OCI-LY7 (cell line): ENCODE measurements at regions not wholly inside any gene's neighbourhood (a gene's known extent, or its start where the extent isn't known, plus 50 kb on each side); places are given as distances from the start of the nearest gene placed in this dataset.

Source experiments
- BruUV-seq: library from RNA; stranded (reverse); fragments of 400-500 nt; replicated peaks from 2 replicates; lab custom pipeline; 2021; lab: Mats Ljungman, UMichigan
- CTCF ChIA-PET: fragments of 300-600 bp; sonication (Branson Sonifier 250); formaldehyde crosslinking; loops from one replicate; lab custom pipeline; 2022; ENCODE audit warnings: antibody characterized with exemption; ENCODE audit not compliant: unreplicated experiment; lab: Charles Lee
- POLR2A ChIA-PET: fragments of 300-600 bp; sonication (Branson Sonifier 250); formaldehyde crosslinking; loops from one replicate; lab custom pipeline; 2022; ENCODE audit warnings: antibody characterized with exemption; lab: Charles Lee
- DNase-seq: peaks from one replicate; pipeline ENCODE4 v3.0.0-alpha.2; 2015; ENCODE audit warnings: low spot score
- H2AFZ ChIP-seq: fragments of 200-600 bp; sonication (generic), shearing (Covaris generic); 2 replicates; pipeline ENCODE4 v1.6.1; 2014; ENCODE audit warnings: mild to moderate bottlenecking, antibody characterized with exemption, low read length, moderate library complexity
- H3K27ac ChIP-seq: fragments of 200-600 bp; sonication (generic); 2 replicates; pipeline ENCODE4 v1.5.1; 2014; ENCODE audit warnings: mixed run types, low read depth, mild to moderate bottlenecking, moderate library complexity, low read length, inconsistent platforms; ENCODE audit not compliant: poor library complexity, severe bottlenecking
- H3K36me3 ChIP-seq: fragments of 200-600 bp; sonication (generic); 2 replicates; pipeline ENCODE4 v1.6.1; 2014; ENCODE audit warnings: mild to moderate bottlenecking, antibody characterized with exemption, low read length, moderate library complexity, mixed read lengths; ENCODE audit not compliant: insufficient read depth
- H3K4me1 ChIP-seq: fragments of 200-600 bp; sonication (generic); 2 replicates; pipeline ENCODE4 v1.5.1; 2014; ENCODE audit warnings: mild to moderate bottlenecking, low read length; ENCODE audit not compliant: insufficient read depth, poor library complexity, severe bottlenecking
- H3K4me2 ChIP-seq: fragments of 200-600 bp; sonication (generic); 2 replicates; pipeline ENCODE4 v1.6.1; 2014; ENCODE audit warnings: mild to moderate bottlenecking, low read length
- H3K4me3 ChIP-seq: fragments of 200-600 bp; sonication (generic); 2 replicates; pipeline ENCODE4 v1.5.1; 2014; ENCODE audit warnings: mild to moderate bottlenecking, low read depth, low read length; ENCODE audit not compliant: poor library complexity, severe bottlenecking
- H3K79me2 ChIP-seq: fragments of 200-600 bp; sonication (generic); 2 replicates; pipeline ENCODE4 v1.6.1; 2016; ENCODE audit warnings: low read depth, mild to moderate bottlenecking, low read length, moderate library complexity, mixed read lengths; ENCODE audit not compliant: insufficient read depth
- H3K9me2 ChIP-seq: fragments of 200-600 bp; sonication (generic); 2 replicates; pipeline ENCODE4 v1.6.1; 2016; ENCODE audit warnings: mild to moderate bottlenecking, low read length, mixed read lengths; ENCODE audit not compliant: insufficient read depth
- H3K9me3 ChIP-seq: fragments of 200-600 bp; sonication (generic); 2 replicates; pipeline ENCODE4 v1.6.1; 2014; ENCODE audit warnings: mild to moderate bottlenecking, mixed run types, low read length, mixed read lengths
- H4K20me1 ChIP-seq: fragments of 200-600 bp; sonication (generic); 2 replicates; pipeline ENCODE4 v1.6.1; 2014; ENCODE audit warnings: mild to moderate bottlenecking, antibody characterized with exemption, low read length, moderate library complexity, mixed read lengths; ENCODE audit not compliant: insufficient read depth
- EZH2phosphoT487 ChIP-seq: fragments of 200-600 bp; sonication (generic); IDR thresholded peaks from 2 replicates; pipeline ENCODE4 v1.6.1; 2018; ENCODE audit warnings: low read depth, borderline replicate concordance, mild to moderate bottlenecking, mixed run types, antibody characterized with exemption, low read length, moderate library complexity, mixed read lengths
- intact Hi-C: fragments of 100-400 bp; cut with micrococcal nuclease; formaldehyde crosslinking; loops from one replicate; pipeline ENCODE4 v1.10.0; 2022; ENCODE audit not compliant: unreplicated experiment
- TF ChIP-seq, protein P1 (sequence below): fragments of 200-600 bp; sonication (generic); conservative IDR thresholded peaks from 2 replicates; pipeline ENCODE4 v1.5.1; 2014; ENCODE audit warnings: mild to moderate bottlenecking, antibody characterized with exemption, low read length, moderate library complexity, mixed read lengths

DNA sequence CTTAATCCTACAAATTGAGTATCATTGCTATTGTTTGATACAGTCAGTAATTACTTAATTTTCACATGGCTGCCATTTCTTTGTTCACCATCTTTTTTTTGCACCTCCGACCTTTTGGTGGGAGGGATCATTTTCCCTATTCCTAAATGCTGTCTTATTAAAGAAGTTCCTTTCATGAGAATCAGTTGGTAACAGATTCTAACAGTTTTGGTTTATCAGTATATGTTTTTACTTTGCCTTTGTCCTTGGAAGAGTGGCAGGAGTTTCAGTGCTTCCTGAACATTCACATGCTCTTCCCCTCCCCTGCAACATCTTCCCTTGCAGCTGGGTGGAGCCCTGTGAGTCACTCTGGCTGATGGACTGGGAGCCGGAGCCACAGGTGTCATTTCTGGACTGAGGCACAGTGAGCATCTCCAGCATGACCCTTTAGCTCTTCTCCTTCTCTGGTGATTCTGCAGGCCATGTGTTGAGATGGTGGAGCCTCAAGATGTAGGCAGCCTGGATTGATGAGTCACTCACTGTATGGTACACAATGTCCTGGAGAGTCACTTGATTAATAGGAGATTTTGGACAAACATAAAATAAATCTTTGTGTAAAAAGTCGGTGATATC, 217.7 kb downstream of the URB2 start:
- Histone ChIP-seq H3K27ac (no peak overlapping the region), H4K20me1 (no peaks in the 10 kb centered on the region), H2AFZ (no peak overlapping the region), H3K36me3 (no peaks in the 10 kb centered on the region), H3K9me2 (no peaks in the 10 kb centered on the region), H3K4me3 (no peak overlapping the region), H3K79me2 (no peaks in the 10 kb centered on the region), H3K4me1 (peaks cover 4% of the 10 kb centered on the region), H3K9me3 (no peaks in the 10 kb centered on the region), H3K4me2 (no peak overlapping the region)
- no TSS peak for BruUV-seq
- CTCF ChIA-PET = interaction anchor here (0.5 kb wide), 1 partner anchor 685 kb away, joined by 4 read pairs; no protein-coding TSS in a partner anchor
- peak; percentile 44 for DNase-seq
- intact Hi-C loops = no loop called here
- POLR2A ChIA-PET = interaction anchor here (0.5 to 1.0 kb wide), 2 partner anchors 9 to 340 kb away, joined by 3 read pairs; no protein-coding TSS in a partner anchor
- TF ChIP-seq, protein P1, sequence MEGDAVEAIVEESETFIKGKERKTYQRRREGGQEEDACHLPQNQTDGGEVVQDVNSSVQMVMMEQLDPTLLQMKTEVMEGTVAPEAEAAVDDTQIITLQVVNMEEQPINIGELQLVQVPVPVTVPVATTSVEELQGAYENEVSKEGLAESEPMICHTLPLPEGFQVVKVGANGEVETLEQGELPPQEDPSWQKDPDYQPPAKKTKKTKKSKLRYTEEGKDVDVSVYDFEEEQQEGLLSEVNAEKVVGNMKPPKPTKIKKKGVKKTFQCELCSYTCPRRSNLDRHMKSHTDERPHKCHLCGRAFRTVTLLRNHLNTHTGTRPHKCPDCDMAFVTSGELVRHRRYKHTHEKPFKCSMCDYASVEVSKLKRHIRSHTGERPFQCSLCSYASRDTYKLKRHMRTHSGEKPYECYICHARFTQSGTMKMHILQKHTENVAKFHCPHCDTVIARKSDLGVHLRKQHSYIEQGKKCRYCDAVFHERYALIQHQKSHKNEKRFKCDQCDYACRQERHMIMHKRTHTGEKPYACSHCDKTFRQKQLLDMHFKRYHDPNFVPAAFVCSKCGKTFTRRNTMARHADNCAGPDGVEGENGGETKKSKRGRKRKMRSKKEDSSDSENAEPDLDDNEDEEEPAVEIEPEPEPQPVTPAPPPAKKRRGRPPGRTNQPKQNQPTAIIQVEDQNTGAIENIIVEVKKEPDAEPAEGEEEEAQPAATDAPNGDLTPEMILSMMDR = peak; percentile 67
- no peak for TF ChIP-seq EZH2phosphoT487

DNA sequence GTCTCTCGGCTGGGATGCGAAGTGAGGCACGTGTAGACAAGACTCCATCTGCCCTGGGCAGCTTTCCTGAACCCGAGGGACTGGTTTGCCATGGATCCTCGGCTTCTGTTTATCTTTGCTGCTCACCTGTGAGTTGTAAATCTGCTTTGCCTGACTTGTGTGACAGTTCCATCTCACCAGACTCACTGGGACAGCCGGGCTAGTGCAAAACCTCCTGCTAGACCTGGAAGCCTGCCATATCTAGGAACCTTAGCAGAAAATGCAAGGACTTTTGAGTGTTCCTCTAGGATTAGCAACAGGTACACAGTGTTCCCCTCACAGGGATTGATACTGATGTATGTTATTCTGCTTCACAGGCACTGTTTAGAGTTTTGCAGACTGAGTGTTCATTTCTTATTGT, 218.6 kb downstream of the URB2 start:
- H3K4me3 ChIP-seq = no peak overlapping the region
- no peaks in the 10 kb centered on the region for H4K20me1 ChIP-seq
- H3K27ac ChIP-seq = no peak overlapping the region
- peaks cover 4% of the 10 kb centered on the region for H3K4me1 ChIP-seq
- CTCF ChIA-PET = no interaction called here
- no peaks in the 10 kb centered on the region for H3K36me3 ChIP-seq
- no peak overlapping the region for H3K4me2 ChIP-seq
- TF ChIP-seq, protein P1 = no peak
- no peak for TF ChIP-seq EZH2phosphoT487
- H3K79me2 ChIP-seq = no peaks in the 10 kb centered on the region
- BruUV-seq = no TSS peak
- H3K9me2 ChIP-seq = no peaks in the 10 kb centered on the region
- no peak overlapping the region for H2AFZ ChIP-seq
- intact Hi-C loops = no loop called here
- POLR2A ChIA-PET = interaction anchor here (0.5 kb wide), 1 partner anchor 339 kb away, joined by 3 read pairs; no protein-coding TSS in a partner anchor
- no peak for DNase-seq
- H3K9me3 ChIP-seq = no peaks in the 10 kb centered on the region
